CD4-positive, alpha-beta memory T cell (primary cell): ENCODE measurements at regions not wholly inside any gene's neighbourhood (a gene's known extent, or its start where the extent isn't known, plus 50 kb on each side); places are given as distances from the start of the nearest gene placed in this dataset.

Source experiments
- CTCF ChIA-PET: fragments of 350-600 bp; sonication (Branson Sonifier 250); formaldehyde crosslinking; loops from one replicate; lab custom pipeline; 2021; ENCODE audit warnings: inconsistent platforms; ENCODE audit not compliant: partially characterized antibody; lab: Charles Lee
- POLR2A ChIA-PET: fragments of 350-600 bp; sonication (Branson Sonifier 250); formaldehyde crosslinking; loops from one replicate; lab custom pipeline; 2021; ENCODE audit not compliant: partially characterized antibody; lab: Charles Lee
- DNase-seq, 5 donors: peaks; one replicate each; pipeline versions ENCODE4 v3.0.0 to v3.0.0-alpha.2; 2020 to 2022; ENCODE audit warnings: mixed read lengths in 1 of 5
- H3K27ac ChIP-seq: one replicate; pipeline ENCODE4 v1.7.0; 2013; ENCODE audit warnings: low read depth, low read length
- H3K27me3 ChIP-seq: 2 replicates; pipeline ENCODE4 v1.7.0; 2013; ENCODE audit warnings: mild to moderate bottlenecking, low read length, moderate library complexity; ENCODE audit not compliant: insufficient read depth
- H3K36me3 ChIP-seq: 2 replicates; pipeline ENCODE4 v1.7.0; 2013; ENCODE audit warnings: mild to moderate bottlenecking, low read length, moderate library complexity; ENCODE audit not compliant: insufficient read depth
- H3K4me1 ChIP-seq: 2 replicates; pipeline ENCODE4 v1.7.0; 2013; ENCODE audit warnings: mild to moderate bottlenecking, low read length, moderate library complexity; ENCODE audit not compliant: insufficient read depth
- H3K4me3 ChIP-seq, 2 donors: one replicate each; pipeline ENCODE4 v1.7.0; 2013; ENCODE audit warnings: low read length in 2 of 2, mild to moderate bottlenecking in 1 of 2
- H3K9me3 ChIP-seq, 2 donors: one replicate each; pipeline ENCODE4 v1.7.0; 2013; ENCODE audit warnings: low read length in 2 of 2, control low read depth in 1 of 2; ENCODE audit not compliant: control insufficient read depth in 1 of 2
- H3K27ac Mint-ChIP-seq, 7 donors: one replicate each; pipeline ENCODE4 v1.8.0; 2020 to 2021; ENCODE audit warnings: mixed read lengths in 7 of 7, mild to moderate bottlenecking in 6 of 7, inconsistent platforms in 3 of 7, moderate library complexity in 3 of 7
- H3K27me3 Mint-ChIP-seq, 2 donors: one replicate each; pipeline ENCODE4 v1.8.0; 2020 to 2021; ENCODE audit warnings: mixed read lengths in 2 of 2
- H3K36me3 Mint-ChIP-seq, 2 donors: one replicate each; pipeline ENCODE4 v1.8.0; 2020 to 2021; ENCODE audit warnings: mixed read lengths in 2 of 2, inconsistent platforms in 1 of 2, mild to moderate bottlenecking in 1 of 2
- H3K4me1 Mint-ChIP-seq, 4 donors: one replicate each; pipeline ENCODE4 v1.8.0; 2020 to 2021; ENCODE audit warnings: mixed read lengths in 4 of 4, mild to moderate bottlenecking in 1 of 4
- H3K4me3 Mint-ChIP-seq, 8 donors: one replicate each; pipeline ENCODE4 v1.8.0; 2020 to 2021; ENCODE audit warnings: mixed read lengths in 8 of 8, mild to moderate bottlenecking in 7 of 8, moderate library complexity in 6 of 8, inconsistent platforms in 3 of 8
- H3K9me3 Mint-ChIP-seq, 8 donors: one replicate each; pipeline ENCODE4 v1.8.0; 2020 to 2021; ENCODE audit warnings: mixed read lengths in 8 of 8, mild to moderate bottlenecking in 5 of 8, inconsistent platforms in 3 of 8, moderate library complexity in 1 of 8
- intact Hi-C: fragments of 100-400 bp; cut with micrococcal nuclease; formaldehyde crosslinking; loops from one replicate; pipeline ENCODE4 v1.15.1; 2023

DNA sequence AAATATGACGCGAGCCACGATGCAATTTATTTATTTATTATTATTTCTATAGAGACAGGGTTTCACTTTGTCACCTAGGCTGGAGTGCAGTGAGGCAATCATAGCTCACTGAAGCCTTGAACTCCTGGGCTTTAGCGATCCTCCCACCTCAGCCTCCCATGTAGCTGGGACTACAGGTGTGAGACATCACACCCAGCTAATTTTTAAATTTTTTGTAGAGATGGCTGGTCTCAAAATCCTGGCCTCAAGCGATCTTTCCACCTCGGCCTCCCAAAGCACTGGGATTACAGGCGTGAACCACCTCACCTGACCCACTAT, 63.6 kb downstream of the IRF2BP2 start:
- CTCF ChIA-PET = no interaction called here
- peaks cover 0 to 2% (median 0%) of the 10 kb centered on the region in 8 donors for H3K9me3 Mint-ChIP-seq

GRCh38 chr1:234545517-234546386, 64.2 kb downstream of the IRF2BP2 start:
- peaks cover 0 to 2% (median 0%) of the 10 kb centered on the region in 8 donors for H3K9me3 Mint-ChIP-seq
- H3K27me3 Mint-ChIP-seq = peaks cover 0 to 1% of the 10 kb centered on the region in 2 donors
- H3K36me3 ChIP-seq = no peaks in the 10 kb centered on the region
- no peak overlapping the region for H3K4me3 Mint-ChIP-seq
- no peak for DNase-seq
- CTCF ChIA-PET = no interaction called here
- H3K4me3 ChIP-seq = no peak overlapping the region
- H3K4me1 ChIP-seq = peaks cover 17% of the 10 kb centered on the region
- no peaks in the 10 kb centered on the region for H3K9me3 ChIP-seq
- no peak overlapping the region for H3K27ac ChIP-seq
- intact Hi-C loops = no loop called here
- peak overlapping the region in 1 of 7 donors; percentile 23 for H3K27ac Mint-ChIP-seq
- no peaks in the 10 kb centered on the region for H3K36me3 Mint-ChIP-seq
- POLR2A ChIA-PET = interaction anchor here (0.7 kb wide), 1 partner anchor 636 kb away, joined by 3 read pairs; no protein-coding TSS in a partner anchor
- no peaks in the 10 kb centered on the region for H3K27me3 ChIP-seq
- peaks cover 11 to 18% (median 15%) of the 10 kb centered on the region in 4 donors for H3K4me1 Mint-ChIP-seq

More for the DNA sequence above, 63.6 kb downstream of the IRF2BP2 start:
- Histone ChIP-seq H3K4me3 (no peak overlapping the region), H3K9me3 (no peaks in the 10 kb centered on the region), H3K27me3 (no peaks in the 10 kb centered on the region), H3K36me3 (no peaks in the 10 kb centered on the region), H3K27ac (no peak overlapping the region), H3K4me1 (peaks cover 17% of the 10 kb centered on the region)
- DNase-seq = no peak
- POLR2A ChIA-PET = no interaction called here
- Mint-ChIP-seq H3K27ac (no peak overlapping the region), H3K4me3 (no peak overlapping the region), H3K4me1 (peaks cover 11 to 18% (median 15%) of the 10 kb centered on the region in 4 donors), H3K27me3 (peaks cover 0 to 1% of the 10 kb centered on the region in 2 donors), H3K36me3 (no peaks in the 10 kb centered on the region)
- intact Hi-C loops = no loop called here

- CTCF ChIA-PET = interaction anchor here (0.9 to 1.2 kb wide), 4 partner anchors 10 to 873 kb away, joined by 3 read pairs; no protein-coding TSS in a partner anchor
- peaks cover 0 to 2% (median 0%) of the 10 kb centered on the region in 8 donors for H3K9me3 Mint-ChIP-seq
- peak in 4 of 5 donors; percentile 15 to 34 (median 32) for DNase-seq
- Histone ChIP-seq H3K4me1 (peaks cover 17% of the 10 kb centered on the region), H3K4me3 (no peak overlapping the region), H3K27me3 (no peaks in the 10 kb centered on the region), H3K36me3 (no peaks in the 10 kb centered on the region), H3K27ac (no peak overlapping the region), H3K9me3 (no peaks in the 10 kb centered on the region)
- H3K36me3 Mint-ChIP-seq = no peaks in the 10 kb centered on the region
- H3K4me1 Mint-ChIP-seq = peaks cover 11 to 18% (median 15%) of the 10 kb centered on the region in 4 donors
- H3K4me3 Mint-ChIP-seq = peak overlapping the region in 1 of 8 donors; percentile 49
- peak overlapping the region in 4 of 7 donors; percentile 9 to 70 (median 28) for H3K27ac Mint-ChIP-seq
- H3K27me3 Mint-ChIP-seq = peaks cover 0 to 1% of the 10 kb centered on the region in 2 donors
- intact Hi-C loops = no loop called here
- POLR2A ChIA-PET = interaction anchor here (0.6 kb wide), 1 partner anchor 386 kb away, joined by 5 read pairs; no protein-coding TSS in a partner anchor
Observed at GRCh38 chr1:234544087-234544579, 65.2 kb upstream of the TARBP1 start.

DNA sequence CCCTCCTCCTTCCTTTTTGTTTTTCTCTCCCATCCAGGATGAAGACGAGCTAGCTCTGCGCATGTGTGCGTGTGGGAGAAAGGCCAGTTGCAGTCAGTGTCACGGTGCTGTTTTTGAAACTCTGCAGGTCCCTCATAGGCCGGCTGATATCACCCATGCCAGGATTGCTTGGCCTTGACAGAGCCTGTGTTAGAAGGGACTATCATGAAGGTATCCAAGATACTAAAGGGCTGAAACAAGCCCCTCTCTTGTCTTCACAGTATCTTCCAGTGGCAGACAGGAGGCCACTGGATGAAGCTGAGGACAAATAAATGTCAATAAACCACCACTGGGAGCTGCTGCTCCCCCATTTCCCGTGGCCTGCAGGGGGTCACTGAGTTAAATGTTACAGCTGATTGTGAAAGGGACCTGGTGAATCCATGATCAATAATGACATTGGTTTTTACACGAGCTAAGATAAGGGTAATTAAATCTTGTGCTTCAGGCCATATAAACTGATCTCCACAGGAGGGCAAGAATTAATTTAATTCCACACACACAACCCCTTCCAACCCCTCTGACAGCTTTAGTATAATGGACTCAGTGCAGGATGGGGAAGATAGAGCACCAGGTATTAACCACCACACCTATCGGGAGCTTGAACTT, 64.6 kb upstream of the TARBP1 start:
- POLR2A ChIA-PET = no interaction called here
- H3K36me3 ChIP-seq = no peaks in the 10 kb centered on the region
- peaks cover 0 to 2% (median 0%) of the 10 kb centered on the region in 8 donors for H3K9me3 Mint-ChIP-seq
- H3K36me3 Mint-ChIP-seq = no peaks in the 10 kb centered on the region
- peaks cover 0 to 1% of the 10 kb centered on the region in 2 donors for H3K27me3 Mint-ChIP-seq
- no peaks in the 10 kb centered on the region for H3K27me3 ChIP-seq
- DNase-seq = no peak
- no peaks in the 10 kb centered on the region for H3K9me3 ChIP-seq
- intact Hi-C loops = no loop called here
- no peak overlapping the region for H3K4me3 Mint-ChIP-seq
- CTCF ChIA-PET = interaction anchor here (0.9 to 1.2 kb wide), 3 partner anchors 11 to 70 kb away, joined by 3 read pairs; no protein-coding TSS in a partner anchor
- H3K4me3 ChIP-seq = no peak overlapping the region
- H3K4me1 Mint-ChIP-seq = peaks cover 11 to 18% (median 15%) of the 10 kb centered on the region in 4 donors
- H3K27ac ChIP-seq = no peak overlapping the region
- peaks cover 17% of the 10 kb centered on the region for H3K4me1 ChIP-seq
- H3K27ac Mint-ChIP-seq = peak overlapping the region in 3 of 7 donors; percentile 7 to 70 (median 38)

DNA sequence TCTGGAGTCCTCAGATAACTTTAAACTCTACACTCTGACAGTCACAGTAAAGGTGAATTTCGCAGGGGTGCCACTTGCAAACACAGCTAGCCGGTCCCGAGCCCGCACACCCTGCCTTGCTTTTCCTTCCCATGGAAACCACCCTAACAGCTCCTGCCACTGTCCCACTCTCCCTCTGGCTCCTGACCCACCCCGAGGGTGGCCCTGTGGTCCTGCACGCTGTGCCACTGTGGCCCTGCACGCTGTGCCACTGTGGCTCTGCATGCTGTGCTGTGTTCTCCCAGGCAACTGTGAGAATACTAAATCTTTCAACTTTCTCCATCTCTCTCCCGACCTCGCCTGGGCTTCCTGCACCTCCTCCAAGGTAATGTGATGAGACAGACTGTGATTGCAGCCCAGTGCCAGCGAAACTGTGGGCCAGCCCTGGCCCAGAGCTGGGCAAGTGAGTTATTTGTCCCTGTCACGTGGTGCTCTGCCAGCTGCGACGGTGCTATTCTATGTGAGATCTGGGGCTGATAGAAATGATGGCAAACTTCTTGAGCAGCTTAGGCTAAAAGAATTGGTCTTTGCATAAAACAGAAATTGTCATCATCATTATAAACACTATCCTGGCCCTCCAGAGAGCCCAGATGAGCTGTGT, 63.4 kb upstream of the TARBP1 start:
- H3K36me3 Mint-ChIP-seq = no peaks in the 10 kb centered on the region
- ChIA-PET CTCF (interaction anchor here (1.2 kb wide), 1 partner anchor 43 kb away, joined by 3 read pairs; no protein-coding TSS in a partner anchor), POLR2A (no interaction called here)
- Histone ChIP-seq H3K27ac (no peak overlapping the region), H3K27me3 (no peaks in the 10 kb centered on the region), H3K36me3 (no peaks in the 10 kb centered on the region), H3K4me3 (no peak overlapping the region), H3K9me3 (no peaks in the 10 kb centered on the region), H3K4me1 (peaks cover 17% of the 10 kb centered on the region)
- H3K9me3 Mint-ChIP-seq = peaks cover 0 to 2% (median 0%) of the 10 kb centered on the region in 8 donors
- peaks cover 1 to 2% of the 10 kb centered on the region in 2 donors for H3K27me3 Mint-ChIP-seq
- DNase-seq = no peak
- H3K27ac Mint-ChIP-seq = peak overlapping the region in 2 of 7 donors; percentile 60 to 63
- H3K4me3 Mint-ChIP-seq = no peak overlapping the region
- intact Hi-C loops = no loop called here
- H3K4me1 Mint-ChIP-seq = peaks cover 11 to 18% (median 15%) of the 10 kb centered on the region in 4 donors

DNA sequence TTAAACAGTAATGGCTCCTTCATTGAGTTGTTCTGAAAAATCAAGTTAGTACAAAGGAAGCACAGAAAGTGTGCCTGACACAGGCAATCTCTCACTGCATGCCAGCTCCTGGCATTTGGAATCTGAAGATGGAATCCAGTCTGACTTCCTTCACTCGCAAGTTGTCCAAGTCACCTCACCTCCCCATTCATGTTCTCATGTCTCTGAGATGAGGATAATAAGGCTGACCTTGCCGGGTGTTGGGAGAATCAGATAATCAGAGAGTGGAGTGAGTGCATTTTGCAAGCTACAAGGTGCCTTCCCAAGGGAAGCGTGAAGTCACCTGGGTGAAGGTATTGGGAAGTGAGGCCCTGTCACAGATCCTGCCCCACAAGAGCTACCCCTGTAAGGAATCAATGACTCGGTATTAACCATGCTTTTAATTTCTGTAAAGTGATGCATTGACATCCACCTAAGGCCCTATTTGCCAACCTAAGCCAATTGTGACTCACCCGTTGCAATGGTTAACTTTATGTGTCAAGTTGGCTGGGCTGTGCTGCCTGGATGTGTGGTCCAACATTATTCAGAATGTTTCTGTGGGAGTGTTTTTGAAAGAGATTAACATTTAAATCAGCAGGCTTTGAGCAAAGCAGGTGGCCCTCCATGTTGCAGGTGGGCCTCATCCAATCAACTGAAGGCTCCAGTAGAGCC, 62.5 kb upstream of the TARBP1 start:
- peaks cover 11 to 18% (median 15%) of the 10 kb centered on the region in 4 donors for H3K4me1 Mint-ChIP-seq
- no peaks in the 10 kb centered on the region for H3K36me3 Mint-ChIP-seq
- POLR2A ChIA-PET = no interaction called here

More for the DNA sequence above, 62.5 kb upstream of the TARBP1 start:
- H3K9me3 ChIP-seq = no peaks in the 10 kb centered on the region
- H3K27me3 ChIP-seq = no peaks in the 10 kb centered on the region
- H3K27me3 Mint-ChIP-seq = peaks cover 1 to 2% of the 10 kb centered on the region in 2 donors
- H3K27ac Mint-ChIP-seq = no peak overlapping the region
- H3K4me3 ChIP-seq = no peak overlapping the region
- DNase-seq = no peak
- H3K36me3 ChIP-seq = no peaks in the 10 kb centered on the region
- H3K27ac ChIP-seq = no peak overlapping the region
- H3K4me1 ChIP-seq = peaks cover 17% of the 10 kb centered on the region
- CTCF ChIA-PET = interaction anchor here (1.2 kb wide), 1 partner anchor 42 kb away, joined by 3 read pairs; no protein-coding TSS in a partner anchor
- no peak overlapping the region for H3K4me3 Mint-ChIP-seq
- H3K9me3 Mint-ChIP-seq = peaks cover 0 to 2% (median 0%) of the 10 kb centered on the region in 8 donors
- intact Hi-C loops = no loop called here
